ENCODE measurements at regions not wholly inside any gene's neighbourhood (a gene's known extent, or its start where the extent isn't known, plus 50 kb on each side); places are given as distances from the start of the nearest gene placed in this dataset.

- H2AFZ ChIP-seq (ENCODE audit: low read length) = no peak overlapping the region
Observed at GRCh38 chr3:103924544-103924943, 1442.2 kb upstream of the ALCAM start.

More at GRCh38 chr3:103924544-103924943, 1442.2 kb upstream of the ALCAM start:
- Mint-ChIP-seq H3K27me3 (ENCODE audit: low read depth) (no peaks in the 10 kb centered on the region), H3K36me3 (ENCODE audit: insufficient read depth in 1 of 3, low read depth in 3 of 3) (no peaks in the 10 kb centered on the region), H3K9me3 (no peaks in the 10 kb centered on the region), H3K27ac (no peak overlapping the region), H3K4me1 (no peaks in the 10 kb centered on the region), H3K4me3 (no peak overlapping the region)
- Histone ChIP-seq H3K18ac (ENCODE audit: insufficient read length, low read depth, low read length) (no peak overlapping the region), H3K79me2 (ENCODE audit: insufficient read depth, low read length) (no peaks in the 10 kb centered on the region), H3K23me2 (ENCODE audit: insufficient read length, low read depth, low read length, poor library complexity, severe bottlenecking) (no peaks in the 10 kb centered on the region), H3K4ac (ENCODE audit: low read depth, low read length) (no peak overlapping the region), H3K4me2 (ENCODE audit: insufficient read depth, insufficient read length, low read length) (no peak overlapping the region), H3K27ac (ENCODE audit: insufficient read length, low read depth, low read length) (no peak overlapping the region), H3K4me1 (ENCODE audit: insufficient read depth, low read length) (no peaks in the 10 kb centered on the region), H4K91ac (ENCODE audit: insufficient read length, low read depth, low read length) (no peak overlapping the region), H3K23ac (ENCODE audit: insufficient read length, low read depth, low read length) (no peak overlapping the region), H4K5ac (ENCODE audit: insufficient read length, low read depth, low read length) (no peak overlapping the region), H3K14ac (ENCODE audit: insufficient read depth, low read length) (no peak overlapping the region), H3K79me1 (ENCODE audit: insufficient read depth, low read depth, low read length, poor library complexity, severe bottlenecking) (no peaks in the 10 kb centered on the region), H2BK5ac (ENCODE audit: insufficient read length, low read length) (no peak overlapping the region), H2BK15ac (ENCODE audit: low read depth, low read length) (no peak overlapping the region), H3K56ac (ENCODE audit: insufficient read length, low read depth, low read length) (no peak overlapping the region), H3K27me3 (ENCODE audit: insufficient read depth, low read length) (no peaks in the 10 kb centered on the region), H3T11ph (ENCODE audit: low read length) (no peak overlapping the region), H2BK120ac (ENCODE audit: low read depth, low read length, poor library complexity, severe bottlenecking) (no peak overlapping the region), H3K9me3 (ENCODE audit: control insufficient read depth, low read depth, low read length) (no peaks in the 10 kb centered on the region), H2AK5ac (ENCODE audit: insufficient read length, low read length) (no peak overlapping the region), H3K9ac (ENCODE audit: extremely low read depth, insufficient read length, low read length) (no peak overlapping the region), H2BK12ac (ENCODE audit: insufficient read length, low read depth, low read length) (no peak overlapping the region), H2BK20ac (ENCODE audit: low read depth, low read length, poor library complexity, severe bottlenecking) (no peak overlapping the region), H4K20me1 (ENCODE audit: control insufficient read depth, insufficient read depth, insufficient read length) (no peaks in the 10 kb centered on the region), H4K8ac (replicated peaks; ENCODE audit: insufficient read length, low read depth, low read length) (no peak overlapping the region)
- DNase-seq = no peak
- TF ChIP-seq CTCF (conservative IDR thresholded peaks at IDR 0.05) = no peak
- WGBS (ENCODE audit: extremely low coverage, insufficient read length, low lambda C conversion rate) = no CpG with 5 or more reads among the region's 1 CpG
